Suppressor macrophage treated with lipopolysaccharide for 1 hour (primary cell): ENCODE measurements at regions not wholly inside any gene's neighbourhood (a gene's known extent, or its start where the extent isn't known, plus 50 kb on each side); places are given as distances from the start of the nearest gene placed in this dataset.

Experiments used
- DNase-seq, 3 donors: peaks; one replicate each; pipeline ENCODE4 v3.0.0-alpha.2; 2020 to 2022

DNA sequence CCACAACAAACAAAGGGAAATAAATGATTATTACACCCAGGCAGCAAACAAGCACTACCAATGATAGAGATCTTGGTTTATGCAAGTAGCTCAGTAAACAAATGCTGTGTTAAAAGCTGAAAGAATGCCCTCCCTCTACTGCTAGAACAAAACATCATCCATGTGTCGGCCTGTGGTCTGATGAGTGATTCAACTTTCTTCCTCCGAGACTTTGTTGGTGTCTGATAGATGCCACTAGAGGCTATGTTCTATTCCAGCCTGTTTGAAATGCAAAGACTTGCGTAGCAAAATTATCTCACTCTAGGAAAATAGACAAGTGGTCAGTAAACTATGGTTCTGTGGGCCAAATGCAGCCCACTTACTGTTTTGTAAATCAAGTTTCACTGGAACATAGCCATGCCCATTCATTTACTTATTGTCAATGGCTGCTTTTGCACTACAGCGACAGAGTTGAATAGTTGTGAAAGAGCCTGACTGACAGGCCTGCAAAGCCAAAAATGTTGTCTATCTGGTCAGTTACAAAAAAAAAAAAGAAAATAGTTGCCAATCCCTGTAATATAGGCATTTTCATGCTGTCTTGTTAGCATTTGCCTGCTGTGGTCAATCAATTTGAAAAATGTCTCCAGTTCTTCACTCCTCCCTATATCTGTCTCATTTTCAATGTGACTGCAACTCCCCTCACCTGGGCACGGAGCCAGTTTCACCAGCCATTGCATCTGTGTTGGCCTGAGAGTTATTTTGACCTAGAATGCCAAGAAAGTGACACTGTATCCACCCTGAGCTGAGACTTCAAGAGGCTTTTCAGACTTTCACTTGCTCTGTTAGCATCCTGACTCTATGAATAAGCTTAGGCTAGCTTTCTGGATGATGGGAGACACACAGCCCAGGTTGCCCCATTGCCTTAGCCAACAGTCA, 544.6 kb upstream of the BTBD3 start:
- DNase-seq, result no peak

DNA sequence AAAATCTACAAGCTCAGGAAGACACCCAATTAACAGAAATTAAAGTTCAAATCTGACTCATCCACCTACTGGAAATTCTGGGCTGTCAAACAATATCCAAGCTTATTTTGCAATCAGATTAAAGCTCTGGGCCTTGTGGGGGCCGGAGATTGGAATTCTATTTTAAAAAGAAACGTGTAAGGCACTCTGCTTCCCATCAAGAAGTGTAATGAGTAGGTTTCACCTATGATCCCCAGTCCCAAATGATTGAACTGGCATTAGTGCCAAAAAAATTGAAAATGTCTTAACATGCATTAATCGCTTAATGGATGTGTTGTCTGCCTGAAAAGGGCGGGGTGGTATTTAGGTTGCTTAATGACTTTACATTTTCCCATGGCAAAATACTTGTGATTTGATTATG, 542.4 kb upstream of the BTBD3 start:
- DNase-seq, result no peak

DNA sequence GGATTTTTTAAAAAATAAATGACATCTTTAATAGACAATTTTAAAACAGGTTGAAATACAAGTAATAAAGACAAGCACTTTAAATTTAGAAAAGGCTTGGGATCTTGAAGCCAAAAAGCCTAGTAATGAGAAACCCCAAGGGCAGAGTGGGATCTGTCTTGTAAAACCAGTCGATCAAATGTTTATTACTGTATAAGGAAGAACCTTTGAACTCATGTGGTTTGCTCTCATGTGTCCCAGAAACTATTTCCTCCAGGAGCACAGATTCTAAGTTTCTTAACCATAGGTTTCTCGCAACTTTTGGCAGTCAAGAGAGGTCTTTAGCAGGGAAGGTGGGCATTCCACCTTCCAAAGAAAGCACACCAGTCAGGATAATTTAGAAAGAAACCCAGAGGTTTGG, 541.7 kb upstream of the BTBD3 start:
- no peak for DNase-seq

DNA sequence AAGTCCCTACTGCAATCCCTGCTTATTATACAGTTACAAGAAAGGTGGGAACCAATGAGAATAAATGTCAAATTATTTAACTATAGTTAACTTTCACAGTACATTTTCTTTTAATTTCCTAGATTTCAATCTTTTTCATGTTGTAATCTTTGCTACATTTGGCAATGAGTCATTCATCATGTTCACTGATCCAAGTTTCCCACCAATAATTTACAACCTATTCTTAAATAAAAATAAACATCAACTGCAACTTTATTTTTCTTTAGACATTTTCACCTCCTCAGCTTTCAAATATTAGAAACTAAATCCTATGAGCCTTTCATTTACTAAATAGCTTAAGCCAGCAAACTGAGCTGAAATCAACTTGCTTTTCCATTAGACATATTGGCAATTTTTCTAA, 541.3 kb upstream of the BTBD3 start:
- DNase-seq, result no peak

DNA sequence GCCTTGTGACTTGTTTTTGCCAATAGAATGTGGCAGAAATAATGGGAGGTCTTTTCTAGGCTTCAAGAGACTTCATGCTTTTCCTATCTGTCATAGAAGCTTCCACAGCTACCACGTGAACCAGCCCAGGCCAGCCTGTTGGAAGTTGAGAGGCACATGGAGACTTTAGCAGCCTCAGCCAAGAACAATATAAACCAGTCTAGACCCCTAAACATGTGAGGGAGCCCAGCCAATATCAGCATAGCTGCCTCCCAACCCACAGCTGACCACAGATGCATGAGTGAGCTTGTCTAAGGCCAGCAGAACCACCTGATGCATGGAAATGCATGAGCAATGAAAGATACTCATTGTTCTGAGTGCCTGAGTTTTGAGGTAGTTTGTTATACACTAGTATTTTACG, 540.7 kb upstream of the BTBD3 start:
- DNase-seq, result no peak

DNA sequence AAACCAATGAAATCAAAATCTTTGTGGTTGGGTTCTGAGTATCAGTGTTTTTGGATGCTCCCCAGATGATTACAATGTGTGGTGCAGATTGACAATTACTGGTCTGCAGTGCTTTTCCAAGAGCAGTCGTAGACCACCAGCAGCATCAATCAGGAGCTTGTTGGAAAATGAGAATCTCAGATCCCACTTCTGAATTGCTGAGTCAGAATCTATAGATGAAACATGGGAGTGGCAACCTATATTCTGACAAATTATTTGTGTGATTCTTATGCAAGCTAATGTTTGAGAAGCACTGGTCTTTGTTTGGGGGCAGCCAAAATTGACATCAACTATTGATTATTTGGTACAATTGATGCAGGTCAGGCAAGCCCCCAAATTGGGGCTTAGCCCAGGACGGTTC, 539.9 kb upstream of the BTBD3 start:
- no peak for DNase-seq

DNA sequence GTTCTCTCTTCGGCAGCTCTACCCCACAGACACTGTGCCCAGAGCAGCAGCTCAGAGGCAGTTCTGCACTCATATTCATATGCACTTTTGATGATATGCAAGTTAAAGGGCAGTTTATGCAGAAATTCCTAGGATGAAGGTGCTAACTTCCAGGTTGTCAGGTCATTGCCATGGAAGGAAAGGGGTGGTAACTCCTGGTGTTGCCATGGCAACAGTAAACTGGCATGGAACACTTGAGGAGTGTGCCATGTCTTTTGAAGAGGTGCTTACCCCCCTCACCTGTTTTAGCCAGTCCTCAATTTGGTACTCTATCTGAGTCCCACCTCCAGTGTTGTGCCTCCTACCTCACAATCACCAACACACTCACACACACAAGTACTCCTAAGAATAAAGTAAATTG, 539.4 kb upstream of the BTBD3 start:
- no peak for DNase-seq

DNA sequence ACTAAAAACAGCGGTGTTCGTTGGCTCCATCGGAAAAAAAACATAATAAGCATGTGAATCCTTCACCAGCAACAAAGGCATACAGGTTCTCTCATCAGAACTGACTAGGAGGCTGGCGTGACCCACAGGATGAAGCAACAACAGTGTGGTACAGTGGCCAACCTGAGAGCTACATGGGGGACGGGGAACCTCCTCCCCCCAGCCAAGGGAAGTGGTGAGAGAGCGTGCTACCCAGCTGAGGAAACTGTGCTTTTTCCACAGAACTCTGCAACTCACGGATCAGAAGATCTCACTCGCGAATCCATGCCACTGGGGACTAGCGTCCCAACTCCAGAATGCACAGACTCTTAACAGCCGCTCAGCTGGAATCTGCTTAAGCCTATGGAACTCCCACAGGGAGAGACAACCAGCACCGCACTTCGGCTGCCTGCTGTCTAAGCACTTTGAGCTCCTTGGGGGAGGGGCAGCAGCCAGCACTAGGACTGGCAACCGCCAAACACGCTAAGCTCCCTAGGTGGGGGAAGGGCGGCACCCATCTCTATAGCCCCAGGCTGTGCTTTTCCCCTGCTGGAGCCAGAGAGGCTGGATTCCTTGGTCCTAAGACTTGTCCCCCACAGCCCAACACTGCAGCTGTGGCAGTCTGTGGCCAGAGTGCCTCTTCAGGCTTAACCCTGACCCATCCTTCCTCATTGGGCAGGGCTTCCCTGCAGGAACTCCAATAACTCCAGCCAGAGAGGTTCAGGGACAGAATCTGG, 538.3 kb upstream of the BTBD3 start:
- peak in 1 of 3 donors; percentile 2 for DNase-seq

DNA sequence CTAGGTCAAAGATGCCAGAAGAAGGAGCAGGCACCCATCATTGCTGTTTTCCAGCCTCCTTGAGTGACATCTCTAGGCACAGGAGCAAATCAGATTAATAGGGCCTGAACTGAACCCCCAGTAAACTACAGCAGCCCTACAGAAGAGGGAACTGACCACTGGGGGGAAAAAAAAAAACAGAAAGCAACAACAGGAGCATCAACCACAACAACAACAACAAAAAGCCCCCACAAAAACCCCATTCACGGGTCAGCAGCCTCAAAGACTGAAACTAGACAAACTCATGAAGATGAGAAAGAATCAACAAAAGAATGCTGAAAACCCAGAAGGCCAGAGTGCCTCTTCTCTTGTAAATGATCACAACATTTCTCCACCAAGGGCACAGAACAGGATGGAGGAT, 537.4 kb upstream of the BTBD3 start:
- DNase-seq, result no peak

DNA sequence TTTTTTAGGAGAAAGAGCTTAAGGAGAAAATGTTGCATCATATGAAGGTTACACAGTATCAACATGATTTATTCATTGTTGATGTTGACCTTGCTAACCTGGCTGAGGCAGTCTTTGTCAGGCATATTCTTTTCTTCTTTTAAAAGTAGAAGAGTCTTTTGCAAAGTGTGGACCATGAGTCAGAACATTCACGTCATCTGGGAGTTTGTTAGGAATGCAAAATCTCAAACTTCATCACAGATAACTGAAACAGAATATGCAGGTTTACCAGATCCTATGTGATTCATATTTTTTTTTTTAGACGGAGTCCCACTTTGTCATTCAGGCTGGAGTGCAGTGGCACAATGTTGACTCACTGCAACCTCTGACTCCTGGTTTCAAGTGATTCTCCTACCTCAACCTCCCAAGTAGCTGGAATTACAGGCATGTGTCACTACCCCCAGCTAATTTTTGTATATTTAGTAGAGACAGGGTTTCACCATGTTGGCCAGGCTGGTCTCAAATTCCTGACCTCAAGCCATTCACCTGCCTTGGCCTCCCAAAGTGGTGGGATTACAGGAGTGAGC, 530.4 kb upstream of the BTBD3 start:
- no peak for DNase-seq

DNA sequence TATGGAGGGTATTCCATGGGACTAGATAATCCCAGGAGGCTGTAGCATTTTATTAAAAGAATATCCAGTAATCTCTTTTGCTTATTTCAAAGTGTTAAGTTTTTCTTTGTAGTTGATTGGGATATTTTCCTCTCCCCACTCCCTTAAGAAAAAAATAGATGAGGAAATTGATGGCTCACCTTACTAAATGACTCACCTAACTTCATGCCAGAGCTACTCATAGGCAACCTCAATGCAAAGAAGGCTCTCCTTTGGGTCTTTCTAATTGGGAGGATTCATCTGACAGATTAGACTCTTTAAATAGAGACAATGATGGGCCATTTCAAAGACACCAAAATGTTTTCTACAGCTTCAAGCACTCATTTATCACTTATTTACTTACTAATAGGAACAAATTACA, 528.5 kb upstream of the BTBD3 start:
- no peak for DNase-seq

DNA sequence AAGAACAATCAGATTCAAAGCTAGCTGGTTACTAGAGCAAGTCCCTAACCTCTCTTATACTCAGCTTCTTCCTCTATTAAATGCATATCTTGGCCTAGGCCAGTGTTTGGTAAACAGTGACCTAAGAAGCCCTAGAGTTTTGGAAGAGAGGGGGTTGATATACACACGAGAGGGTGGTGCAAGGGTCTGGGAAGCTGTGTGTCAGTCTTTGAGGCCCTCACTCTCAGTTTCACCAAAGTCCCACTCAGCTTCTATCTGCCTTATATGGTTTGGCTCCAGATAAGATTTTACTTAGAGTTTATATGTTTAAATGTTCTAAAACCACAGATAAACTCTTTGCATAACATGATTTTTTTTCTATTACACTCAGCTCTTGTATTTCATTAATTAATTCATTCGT, 526.1 kb upstream of the BTBD3 start:
- DNase-seq, result no peak

DNA sequence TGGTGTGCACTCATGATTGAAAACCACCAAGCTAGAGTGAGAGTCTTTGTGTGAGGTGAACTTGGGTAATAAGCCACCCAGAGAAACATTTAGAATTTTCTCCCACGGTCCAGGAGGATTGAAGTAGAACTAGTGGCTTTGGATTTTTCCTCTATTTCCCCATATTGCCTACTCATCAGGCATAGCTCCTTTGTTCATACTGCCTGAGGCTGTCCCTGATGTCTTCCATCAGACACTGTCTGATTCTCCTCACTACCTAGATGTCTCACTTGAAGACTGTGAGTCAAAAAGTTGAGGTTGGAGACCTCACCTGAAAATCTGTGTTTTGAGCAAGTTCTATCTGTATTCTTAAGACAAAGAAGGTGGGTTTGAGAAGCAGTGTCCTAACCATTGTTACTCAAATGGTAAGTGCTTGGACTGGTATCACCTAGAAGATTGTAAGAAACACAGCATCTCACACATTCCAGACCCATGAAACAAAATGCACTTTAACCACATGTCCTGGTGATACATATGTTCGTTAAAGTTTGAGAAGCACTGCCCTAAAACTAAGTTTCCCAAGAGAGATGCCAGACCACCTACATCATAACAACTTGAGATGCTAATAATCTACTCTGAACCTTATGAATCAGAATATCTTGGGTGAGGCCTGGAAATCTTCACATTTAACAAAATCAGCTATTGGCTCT, 523.4 kb upstream of the BTBD3 start:
- no peak for DNase-seq

DNA sequence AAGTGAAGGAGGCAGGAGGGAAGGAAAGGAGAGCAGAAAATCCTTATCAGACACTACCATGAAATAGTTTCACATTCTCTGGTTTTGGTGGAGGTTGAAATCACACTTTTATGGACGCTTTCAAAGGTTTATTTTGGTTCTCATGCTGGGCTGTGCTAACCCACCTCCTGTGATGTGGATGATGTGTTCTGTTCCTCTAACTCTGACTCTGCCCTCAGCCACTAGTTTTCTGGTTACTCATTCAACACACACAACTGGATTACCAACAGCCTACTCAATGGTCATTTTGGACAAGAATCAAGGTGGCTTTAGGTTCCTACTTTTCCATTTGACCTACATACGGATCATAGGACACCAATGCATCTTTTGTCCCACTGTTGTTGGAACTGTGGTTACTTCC, 522.1 kb upstream of the BTBD3 start:
- no peak for DNase-seq

DNA sequence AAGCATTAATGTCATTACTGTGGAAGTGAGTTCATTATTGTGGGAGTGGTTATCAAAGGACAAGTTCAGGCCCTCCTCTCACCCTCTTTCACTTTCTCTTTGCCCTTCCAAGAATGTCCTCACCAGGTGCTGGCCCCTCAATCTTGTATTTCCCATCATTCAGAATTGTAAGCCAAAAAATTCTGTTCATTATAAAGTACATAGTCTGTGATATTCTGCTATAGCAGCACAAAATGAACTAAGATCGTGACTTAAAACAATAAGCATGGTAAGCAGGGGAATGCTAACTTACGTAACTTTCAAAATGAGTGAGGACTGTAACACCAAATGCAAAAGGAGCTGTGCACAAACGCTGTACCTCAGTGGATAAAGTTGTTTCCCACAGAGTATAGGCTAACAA, 515.7 kb upstream of the BTBD3 start:
- DNase-seq, result no peak

DNA sequence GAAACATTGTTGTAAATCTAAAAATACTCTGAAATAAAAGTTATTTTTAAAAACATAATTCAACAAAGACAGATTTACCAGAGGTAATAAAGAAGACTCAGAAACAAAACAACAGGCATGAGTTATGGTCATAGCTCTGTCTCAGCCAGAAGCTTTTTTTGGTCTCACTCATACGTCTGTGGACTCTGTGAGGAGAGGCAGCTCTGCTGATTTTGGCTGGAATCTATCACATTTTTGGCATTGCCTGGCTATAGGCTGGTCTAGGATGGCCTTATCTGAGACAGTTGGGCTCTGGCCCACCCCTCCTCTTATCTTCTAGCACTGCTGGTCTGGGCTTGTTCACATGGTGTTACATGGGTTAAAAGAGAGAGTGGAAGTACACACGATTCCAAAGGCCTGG, 514.0 kb upstream of the BTBD3 start:
- no peak for DNase-seq

DNA sequence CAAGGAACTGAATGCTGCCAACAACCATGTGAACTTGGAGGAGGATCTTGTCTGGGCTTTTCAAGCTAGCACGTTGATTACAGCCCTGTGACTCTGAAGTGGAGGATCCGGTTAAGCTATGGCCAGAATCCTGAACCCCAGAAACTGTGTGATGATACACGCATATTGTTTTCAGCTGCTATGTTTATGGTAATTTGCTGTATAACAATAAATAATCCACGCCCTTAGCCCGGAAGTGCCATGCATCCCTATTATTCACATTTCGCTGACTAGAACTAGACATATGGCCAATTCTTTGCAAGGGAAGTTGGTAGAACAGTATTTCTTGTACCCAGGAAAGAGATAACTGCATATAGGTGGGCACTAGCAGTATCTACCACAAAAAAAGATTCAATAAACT, 510.8 kb upstream of the BTBD3 start:
- DNase-seq, result no peak

DNA sequence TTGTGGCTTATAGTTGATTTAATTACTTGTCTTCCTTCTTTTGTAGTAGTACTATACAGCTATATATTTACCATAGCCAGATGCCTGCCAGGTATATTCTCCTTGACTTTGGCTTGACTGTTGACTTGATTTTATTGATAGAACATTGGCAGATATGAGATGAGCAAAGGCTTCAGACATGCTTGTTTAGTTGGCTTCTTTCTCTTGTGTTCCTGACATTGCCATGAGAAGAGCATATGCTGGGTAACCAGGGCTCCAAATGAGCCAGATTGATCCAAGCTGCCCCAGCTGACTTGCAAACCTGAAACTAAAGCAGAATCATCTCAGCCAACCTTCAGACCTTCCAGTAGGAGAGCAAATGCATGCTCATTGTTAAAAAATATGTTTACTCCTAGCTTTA, 508.1 kb upstream of the BTBD3 start:
- DNase-seq, result no peak

DNA sequence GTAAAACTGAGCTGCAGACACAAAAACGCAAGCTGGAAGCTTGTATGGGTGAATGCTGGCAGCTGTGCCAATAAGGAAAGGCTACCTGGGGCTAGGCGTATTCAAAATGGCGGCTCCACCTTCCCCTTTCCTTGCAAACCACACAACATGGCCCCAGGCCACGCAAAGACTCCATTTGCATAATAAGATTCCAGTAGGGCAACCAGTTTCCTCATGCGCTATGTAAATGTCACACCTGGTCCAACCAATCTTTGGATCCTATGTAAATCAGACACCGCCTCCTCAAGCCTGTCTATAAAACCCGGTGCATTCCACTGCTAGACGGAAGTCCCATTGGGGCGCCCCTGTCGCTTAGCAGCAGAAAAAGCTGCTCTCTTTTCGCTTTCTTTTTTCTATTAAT, 505.9 kb upstream of the BTBD3 start:
- no peak for DNase-seq

DNA sequence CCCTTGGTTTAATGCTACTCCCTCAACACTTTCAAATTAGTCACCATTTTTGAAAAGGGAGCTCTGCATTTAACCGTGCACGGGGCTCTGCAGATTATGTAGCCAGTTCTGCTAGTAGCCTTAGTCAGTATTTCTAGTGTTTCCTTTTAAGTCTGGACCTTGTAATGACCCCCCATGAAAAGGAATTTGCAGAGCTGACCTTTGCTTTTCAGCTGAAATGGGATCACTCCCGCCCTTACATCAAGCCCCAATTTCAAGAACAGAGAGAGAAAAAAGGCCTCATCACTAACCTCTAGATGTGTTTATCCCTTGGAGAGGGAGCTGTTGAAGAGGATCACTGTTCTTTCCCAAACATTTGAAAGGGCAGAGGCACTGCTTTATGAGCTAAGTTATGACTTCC, 490.7 kb upstream of the BTBD3 start:
- no peak for DNase-seq

DNA sequence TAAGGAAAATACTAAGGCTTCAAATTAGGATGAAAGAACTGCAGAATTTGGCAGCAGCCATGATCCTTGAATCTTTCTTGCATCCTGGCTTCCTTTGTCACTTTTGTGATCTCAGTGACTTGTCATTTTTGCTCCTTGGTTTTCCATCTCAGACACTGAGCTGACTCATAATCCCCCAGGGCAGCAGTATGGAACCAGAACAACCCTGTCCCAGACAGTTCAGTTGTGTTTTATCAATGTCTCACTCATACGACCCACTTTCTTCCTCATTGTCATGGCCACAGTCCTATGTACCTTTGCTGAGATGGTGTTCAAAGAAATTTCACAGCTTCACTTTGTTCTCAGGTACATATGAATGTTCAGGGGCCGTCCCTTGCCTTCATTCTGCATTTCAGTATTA, 488.5 kb upstream of the BTBD3 start:
- no peak for DNase-seq

DNA sequence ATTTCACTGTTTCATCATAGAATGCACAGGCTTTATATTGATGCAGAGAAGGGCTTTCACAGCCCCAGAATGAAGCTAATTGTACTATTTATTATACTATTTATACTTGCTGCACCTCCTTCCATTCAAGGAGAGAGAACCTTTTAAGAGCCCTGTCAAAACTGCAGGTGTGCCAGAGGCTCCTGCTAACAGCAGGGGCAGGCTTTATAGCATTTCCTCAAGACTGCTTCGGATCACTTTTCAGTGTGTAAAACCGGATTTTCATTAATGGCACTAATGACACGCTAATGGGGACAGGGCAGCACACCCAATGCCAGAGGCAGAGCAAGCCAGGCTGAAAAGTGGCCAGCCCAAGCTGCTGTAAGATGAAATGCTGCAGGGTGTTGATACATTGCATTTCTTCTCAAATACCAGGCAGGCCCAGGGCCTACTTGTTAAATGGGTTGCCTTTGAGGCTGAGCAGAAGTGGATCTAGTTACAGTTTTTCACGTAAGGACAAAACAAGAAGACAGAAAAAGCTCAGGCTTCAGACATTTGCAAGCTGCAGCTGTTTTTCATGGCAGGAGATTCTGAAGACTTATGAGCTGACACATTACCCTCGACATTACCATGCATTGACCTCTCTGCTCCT, 487.7 kb upstream of the BTBD3 start:
- no peak for DNase-seq

DNA sequence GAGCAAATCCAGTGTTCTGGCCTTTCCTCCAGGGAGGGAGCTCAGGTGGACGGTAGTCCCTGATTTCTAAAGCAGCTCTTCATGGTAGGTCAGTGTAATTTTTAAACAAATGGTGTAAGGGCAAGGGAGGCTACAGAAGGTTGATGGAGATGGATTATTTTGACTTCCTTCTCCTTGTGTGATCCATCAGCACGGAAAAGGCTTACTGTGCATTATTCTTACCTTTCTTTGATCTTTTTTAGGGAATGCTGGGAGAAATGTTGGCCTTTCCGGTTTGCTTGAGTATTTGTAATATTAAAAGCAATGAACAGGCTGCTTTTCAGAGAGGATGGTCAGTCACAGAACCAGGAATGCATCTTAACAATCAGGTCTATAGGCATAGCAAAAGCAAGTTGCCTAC, 487.0 kb upstream of the BTBD3 start:
- no peak for DNase-seq
